ENCODE measurements at regions not wholly inside any gene's neighbourhood (a gene's known extent, or its start where the extent isn't known, plus 50 kb on each side); places are given as distances from the start of the nearest gene placed in this dataset.

DNA sequence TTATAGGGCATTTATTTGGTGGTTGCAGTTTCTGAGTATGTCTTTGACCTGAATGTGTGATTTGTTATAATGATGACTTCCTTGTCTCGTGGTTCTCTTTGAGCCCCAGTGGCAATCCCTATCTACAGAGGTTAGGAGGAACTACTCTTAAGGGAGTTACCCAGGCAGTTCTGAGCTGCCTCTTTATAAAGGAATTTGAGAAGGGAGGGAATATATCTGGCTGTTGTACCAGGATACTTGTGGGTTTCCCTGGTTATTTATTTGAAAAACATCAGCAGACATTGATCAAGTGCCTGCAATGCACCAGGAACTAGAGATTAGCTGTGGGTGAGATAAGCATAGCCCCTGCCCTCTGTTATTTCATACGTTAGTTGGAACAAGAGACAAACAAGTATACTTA, 243.5 kb upstream of the ARHGAP20 start:
- TF ChIP-seq, protein P1, sequence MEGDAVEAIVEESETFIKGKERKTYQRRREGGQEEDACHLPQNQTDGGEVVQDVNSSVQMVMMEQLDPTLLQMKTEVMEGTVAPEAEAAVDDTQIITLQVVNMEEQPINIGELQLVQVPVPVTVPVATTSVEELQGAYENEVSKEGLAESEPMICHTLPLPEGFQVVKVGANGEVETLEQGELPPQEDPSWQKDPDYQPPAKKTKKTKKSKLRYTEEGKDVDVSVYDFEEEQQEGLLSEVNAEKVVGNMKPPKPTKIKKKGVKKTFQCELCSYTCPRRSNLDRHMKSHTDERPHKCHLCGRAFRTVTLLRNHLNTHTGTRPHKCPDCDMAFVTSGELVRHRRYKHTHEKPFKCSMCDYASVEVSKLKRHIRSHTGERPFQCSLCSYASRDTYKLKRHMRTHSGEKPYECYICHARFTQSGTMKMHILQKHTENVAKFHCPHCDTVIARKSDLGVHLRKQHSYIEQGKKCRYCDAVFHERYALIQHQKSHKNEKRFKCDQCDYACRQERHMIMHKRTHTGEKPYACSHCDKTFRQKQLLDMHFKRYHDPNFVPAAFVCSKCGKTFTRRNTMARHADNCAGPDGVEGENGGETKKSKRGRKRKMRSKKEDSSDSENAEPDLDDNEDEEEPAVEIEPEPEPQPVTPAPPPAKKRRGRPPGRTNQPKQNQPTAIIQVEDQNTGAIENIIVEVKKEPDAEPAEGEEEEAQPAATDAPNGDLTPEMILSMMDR (IDR thresholded peaks at IDR 0.05 in 8 of 11, conservative IDR thresholded peaks at IDR 0.05 in 3 of 11) = no peak
- TF ChIP-seq POLR2A (IDR thresholded peaks at IDR 0.05) = no peak
- no peak for TF ChIP-seq POLR2AphosphoS5 (IDR thresholded peaks at IDR 0.05)

All from spleen (tissue), 7 donors.